Caco-2 (cell line): ENCODE measurements at regions not wholly inside any gene's neighbourhood (a gene's known extent, or its start where the extent isn't known, plus 50 kb on each side); places are given as distances from the start of the nearest gene placed in this dataset.
"Not testable (repeated sequence)": the region's sequence is repeated elsewhere in the genome, so short reads cannot be mapped to it uniquely, and the experiment has no call there.

Experiments
- BruUV-seq: library from RNA; stranded (reverse); fragments of 400-500 nt; replicated peaks from 2 replicates; lab custom pipeline; 2021; lab: Mats Ljungman, UMichigan
- CTCF ChIA-PET: fragments of 300-600 bp; sonication (Branson Sonifier 250); formaldehyde crosslinking; loops from one replicate; lab custom pipeline; 2022; ENCODE audit warnings: antibody characterized with exemption; lab: Charles Lee
- POLR2A ChIA-PET: fragments of 300-600 bp; sonication (Branson Sonifier 250); formaldehyde crosslinking; loops from one replicate; lab custom pipeline; 2022; ENCODE audit warnings: antibody characterized with exemption; lab: Charles Lee
- DNase-seq, 2 experiments: peaks; one replicate each; pipeline versions ENCODE4 v3.0.0 to v3.0.0-alpha.2; 2020 to 2022
- H3K27me3 ChIP-seq: replicated peaks from 2 replicates; pipeline ENCODE4 v1.6.0; 2011; ENCODE audit warnings: low read length; ENCODE audit not compliant: control insufficient read depth, insufficient read depth
- H3K36me3 ChIP-seq: 2 replicates; pipeline ENCODE4 v1.5.1; 2011; ENCODE audit warnings: low read length; ENCODE audit not compliant: control insufficient read depth, insufficient read depth
- H3K4me1 ChIP-seq: fragments of 250-450 bp; sonication (Bioruptor Pico); 2 replicates; pipeline ENCODE4 v1.5.1; 2020; ENCODE audit warnings: mild to moderate bottlenecking
- H3K4me3 ChIP-seq: 2 replicates; pipeline ENCODE4 v1.5.1; 2011; ENCODE audit warnings: low read depth, mild to moderate bottlenecking, control low read depth, low read length
- H3K9me3 ChIP-seq: fragments of 250-450 bp; sonication (Bioruptor Pico); 2 replicates; pipeline ENCODE4 v1.5.1; 2020; ENCODE audit warnings: mild to moderate bottlenecking, moderate library complexity
- H3K27ac Mint-ChIP-seq: one replicate; pipeline ENCODE4 v1.8.0; 2022; ENCODE audit warnings: mixed read lengths; ENCODE audit not compliant: unreplicated experiment
- H3K27me3 Mint-ChIP-seq: one replicate; pipeline ENCODE4 v1.8.0; 2022; ENCODE audit warnings: mixed read lengths; ENCODE audit not compliant: insufficient read depth, unreplicated experiment
- H3K36me3 Mint-ChIP-seq: one replicate; pipeline ENCODE4 v1.8.0; 2022; ENCODE audit warnings: mild to moderate bottlenecking, mixed read lengths; ENCODE audit not compliant: insufficient read depth, unreplicated experiment
- H3K4me1 Mint-ChIP-seq: one replicate; pipeline ENCODE4 v1.8.0; 2022; ENCODE audit warnings: low read depth, mixed read lengths; ENCODE audit not compliant: unreplicated experiment
- H3K4me3 Mint-ChIP-seq: one replicate; pipeline ENCODE4 v1.8.0; 2022; ENCODE audit warnings: mild to moderate bottlenecking, moderate library complexity, mixed read lengths; ENCODE audit not compliant: unreplicated experiment
- H3K9me3 Mint-ChIP-seq: one replicate; pipeline ENCODE4 v1.8.0; 2022; ENCODE audit warnings: mixed read lengths; ENCODE audit not compliant: unreplicated experiment
- CTCF ChIP-seq, 2 experiments: fragments of 200-600 bp in 1 of 2; IDR thresholded peaks; 1 replicate in 1 of 2; 2 replicates in 1 of 2; pipeline versions ENCODE4 v1.5.1 to v1.8.0; 2011 to 2022; ENCODE audit warnings: antibody characterized with exemption in 1 of 2, control low read depth in 1 of 2, inconsistent platforms in 1 of 2, low read depth in 1 of 2, low read length in 1 of 2, mild to moderate bottlenecking in 1 of 2, moderate library complexity in 1 of 2; ENCODE audit not compliant: insufficient read depth in 1 of 2, severe bottlenecking in 1 of 2, unreplicated experiment in 1 of 2
- intact Hi-C: fragments of 100-400 bp; cut with micrococcal nuclease; formaldehyde crosslinking; loops from one replicate; pipeline ENCODE4 v1.10.0; 2022; ENCODE audit not compliant: unreplicated experiment

DNA sequence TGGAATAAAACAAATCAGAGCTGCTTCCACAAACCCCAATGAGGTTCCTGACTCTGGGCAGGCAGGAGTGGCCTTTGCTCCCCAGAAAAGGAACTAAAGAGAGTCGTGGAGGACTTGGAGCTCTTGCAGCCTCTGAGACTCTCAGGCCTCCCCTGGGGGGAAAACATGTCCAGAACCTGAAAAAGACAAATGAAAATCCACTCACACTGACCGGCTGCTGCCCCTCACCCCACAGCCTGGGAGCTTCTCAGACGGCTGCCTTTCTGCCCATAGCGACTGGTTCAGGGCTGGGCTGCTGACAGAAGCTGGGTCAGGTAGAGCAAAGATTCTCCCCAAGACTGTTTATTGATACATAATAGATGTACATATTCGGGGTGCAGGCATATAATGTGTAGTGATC is 356.0 kb downstream of the ADGRD1 start:
- peaks cover under 1% of the 10 kb centered on the region for H3K27me3 Mint-ChIP-seq

DNA sequence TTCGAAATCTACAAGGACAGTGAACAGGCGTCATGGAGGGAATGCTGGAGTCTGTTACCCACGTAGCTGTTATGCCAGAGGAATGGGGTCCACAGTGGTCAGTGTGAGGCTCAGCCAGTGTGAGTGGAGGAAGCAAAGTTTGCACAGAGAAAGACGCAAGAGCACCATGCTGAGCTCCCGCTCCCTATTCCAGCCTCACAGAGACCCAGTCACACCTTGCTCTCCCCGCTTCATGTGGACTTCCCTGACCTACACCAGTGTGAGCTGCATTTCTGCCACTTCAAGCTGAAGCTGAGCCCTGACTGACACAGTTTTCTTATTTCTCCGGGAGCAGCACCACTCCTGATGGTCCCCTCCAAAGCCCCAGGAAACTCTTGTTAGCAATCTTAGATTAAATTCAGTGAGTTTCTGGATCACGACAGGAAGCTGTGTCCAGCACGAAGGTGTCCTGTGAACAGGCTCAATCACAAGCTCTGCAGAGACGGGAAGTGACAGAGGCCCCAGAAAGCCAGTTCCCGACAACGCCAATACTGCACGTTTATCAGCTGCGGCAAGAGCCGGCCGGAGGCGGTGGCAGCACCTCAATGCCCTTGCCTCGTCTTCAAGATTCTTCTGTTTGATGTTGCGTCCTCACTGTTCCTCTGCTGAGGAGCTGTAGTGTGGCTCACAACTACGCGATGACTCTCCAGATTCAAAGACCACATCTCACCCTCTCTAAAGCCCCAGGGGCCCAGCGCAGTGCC is 356.7 kb downstream of the ADGRD1 start:
- H3K27me3 ChIP-seq, H3K4me1 Mint-ChIP-seq, H3K9me3 ChIP-seq, BruUV-seq, CTCF ChIA-PET, POLR2A ChIA-PET, H3K4me3 ChIP-seq, H3K27ac Mint-ChIP-seq, DNase-seq, intact Hi-C loops, H3K36me3 ChIP-seq, H3K4me1 ChIP-seq, H3K36me3 Mint-ChIP-seq, H3K27me3 Mint-ChIP-seq, H3K4me3 Mint-ChIP-seq: not testable (repeated sequence)
- peaks cover 14% of the 10 kb centered on the region for H3K9me3 Mint-ChIP-seq

More for the DNA sequence above, 356.0 kb downstream of the ADGRD1 start:
- TF ChIP-seq CTCF (IDR thresholded peaks at IDR 0.05; ENCODE audit: insufficient read depth in 1 of 2, low read depth in 1 of 2, low read length in 1 of 2, severe bottlenecking in 1 of 2, unreplicated experiment in 1 of 2), result no peak
- peaks cover 8% of the 10 kb centered on the region for H3K9me3 Mint-ChIP-seq
- no peaks in the 10 kb centered on the region for H3K27me3 ChIP-seq
- H3K36me3 ChIP-seq, result no peaks in the 10 kb centered on the region
- no TSS peak for BruUV-seq
- intact Hi-C loops, result no loop called here
- H3K4me1 ChIP-seq, result no peaks in the 10 kb centered on the region
- POLR2A ChIA-PET, result no interaction called here
- H3K36me3 Mint-ChIP-seq, result no peaks in the 10 kb centered on the region
- CTCF ChIA-PET, result no interaction called here
- no peaks in the 10 kb centered on the region for H3K4me1 Mint-ChIP-seq
- no peak overlapping the region for H3K4me3 Mint-ChIP-seq
- H3K4me3 ChIP-seq, result no peak overlapping the region
- H3K9me3 ChIP-seq, result no peaks in the 10 kb centered on the region
- H3K27ac Mint-ChIP-seq, result no peak overlapping the region
- no peak for DNase-seq

DNA sequence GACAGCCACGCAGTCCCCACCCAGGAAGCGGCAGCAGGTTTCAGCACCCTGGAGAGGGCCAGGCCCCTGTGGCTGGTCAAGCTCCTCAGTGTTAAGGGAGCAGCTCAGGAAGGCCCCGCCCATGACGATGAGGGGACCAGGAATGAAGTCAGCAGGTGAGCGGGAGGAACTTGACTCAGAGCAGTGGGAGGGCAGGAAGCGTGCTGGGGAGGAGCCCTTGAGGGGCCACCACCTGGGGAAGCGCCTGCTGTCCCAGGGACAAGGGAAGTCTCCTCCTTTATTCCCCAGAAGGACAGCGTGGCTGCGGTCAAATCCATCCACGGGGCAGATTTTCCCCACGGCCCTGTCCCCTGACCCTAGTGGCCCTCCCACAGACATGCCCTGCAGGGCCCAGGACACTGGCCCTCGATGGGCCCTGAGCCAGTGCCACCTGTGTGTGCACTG is 357.6 kb downstream of the ADGRD1 start:
- H3K9me3 ChIP-seq, H3K4me3 Mint-ChIP-seq, H3K4me1 Mint-ChIP-seq, intact Hi-C loops, DNase-seq, H3K27ac Mint-ChIP-seq, H3K4me3 ChIP-seq, CTCF ChIA-PET, POLR2A ChIA-PET, BruUV-seq, H3K36me3 ChIP-seq, H3K36me3 Mint-ChIP-seq, H3K27me3 Mint-ChIP-seq, H3K27me3 ChIP-seq, H3K4me1 ChIP-seq: not testable (repeated sequence)
- H3K9me3 Mint-ChIP-seq, result peaks cover 14% of the 10 kb centered on the region

- no peak for TF ChIP-seq CTCF (IDR thresholded peaks at IDR 0.05; ENCODE audit: insufficient read depth in 1 of 2, low read depth in 1 of 2, low read length in 1 of 2, severe bottlenecking in 1 of 2, unreplicated experiment in 1 of 2)
- H3K4me3 Mint-ChIP-seq, result no peak overlapping the region
- no peaks in the 10 kb centered on the region for H3K4me1 ChIP-seq
- peaks cover 14% of the 10 kb centered on the region for H3K9me3 Mint-ChIP-seq
- ChIA-PET CTCF (no interaction called here), POLR2A (no interaction called here)
- H3K9me3 ChIP-seq, result no peaks in the 10 kb centered on the region
- no TSS peak for BruUV-seq
- DNase-seq, result no peak
- no peaks in the 10 kb centered on the region for H3K27me3 ChIP-seq
- H3K27me3 Mint-ChIP-seq, result peaks cover 3% of the 10 kb centered on the region
- intact Hi-C loops, result no loop called here
- no peak overlapping the region for H3K4me3 ChIP-seq
- no peaks in the 10 kb centered on the region for H3K4me1 Mint-ChIP-seq
- H3K36me3 ChIP-seq, result no peaks in the 10 kb centered on the region
- no peak overlapping the region for H3K27ac Mint-ChIP-seq
- no peaks in the 10 kb centered on the region for H3K36me3 Mint-ChIP-seq
These were observed 358.1 kb downstream of the ADGRD1 start for GRCh38 chr12:131311764-131312163.

GRCh38 chr12:131312382-131312781 is 358.7 kb downstream of the ADGRD1 start:
- DNase-seq, POLR2A ChIA-PET, H3K4me1 Mint-ChIP-seq, H3K36me3 ChIP-seq, intact Hi-C loops, BruUV-seq, CTCF ChIA-PET, H3K4me1 ChIP-seq, H3K9me3 ChIP-seq, H3K4me3 Mint-ChIP-seq, H3K27me3 Mint-ChIP-seq, H3K27ac Mint-ChIP-seq, H3K36me3 Mint-ChIP-seq, H3K4me3 ChIP-seq, H3K27me3 ChIP-seq: not testable (repeated sequence)
- peaks cover 14% of the 10 kb centered on the region for H3K9me3 Mint-ChIP-seq
